A673 (cell line): ENCODE measurements at regions not wholly inside any gene's neighbourhood (a gene's known extent, or its start where the extent isn't known, plus 50 kb on each side); places are given as distances from the start of the nearest gene placed in this dataset.

Experiments
- EZH2 ChIP-seq: fragments of 200-600 bp; sonication (generic); IDR thresholded peaks from 2 replicates; pipeline ENCODE4 v1.6.1; 2017; ENCODE audit warnings: borderline replicate concordance, low read depth, mild to moderate bottlenecking, mixed read lengths, antibody characterized with exemption, low read length; ENCODE audit not compliant: poor library complexity, severe bottlenecking
- TF ChIP-seq, protein P1 (sequence below): fragments of 300-800, 200-600 bp; sonication (generic); conservative IDR thresholded peaks from 2 replicates; pipeline ENCODE4 v1.5.1; 2017; ENCODE audit warnings: low read depth, mild to moderate bottlenecking, antibody characterized with exemption, low read length, moderate library complexity, mixed read lengths

- TF ChIP-seq, protein P1, sequence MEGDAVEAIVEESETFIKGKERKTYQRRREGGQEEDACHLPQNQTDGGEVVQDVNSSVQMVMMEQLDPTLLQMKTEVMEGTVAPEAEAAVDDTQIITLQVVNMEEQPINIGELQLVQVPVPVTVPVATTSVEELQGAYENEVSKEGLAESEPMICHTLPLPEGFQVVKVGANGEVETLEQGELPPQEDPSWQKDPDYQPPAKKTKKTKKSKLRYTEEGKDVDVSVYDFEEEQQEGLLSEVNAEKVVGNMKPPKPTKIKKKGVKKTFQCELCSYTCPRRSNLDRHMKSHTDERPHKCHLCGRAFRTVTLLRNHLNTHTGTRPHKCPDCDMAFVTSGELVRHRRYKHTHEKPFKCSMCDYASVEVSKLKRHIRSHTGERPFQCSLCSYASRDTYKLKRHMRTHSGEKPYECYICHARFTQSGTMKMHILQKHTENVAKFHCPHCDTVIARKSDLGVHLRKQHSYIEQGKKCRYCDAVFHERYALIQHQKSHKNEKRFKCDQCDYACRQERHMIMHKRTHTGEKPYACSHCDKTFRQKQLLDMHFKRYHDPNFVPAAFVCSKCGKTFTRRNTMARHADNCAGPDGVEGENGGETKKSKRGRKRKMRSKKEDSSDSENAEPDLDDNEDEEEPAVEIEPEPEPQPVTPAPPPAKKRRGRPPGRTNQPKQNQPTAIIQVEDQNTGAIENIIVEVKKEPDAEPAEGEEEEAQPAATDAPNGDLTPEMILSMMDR = no peak
- no peak for TF ChIP-seq EZH2
Measured at GRCh38 chr16:7200320-7200719, 132.3 kb upstream of the RBFOX1 start.
